GM18873 (cell line): ENCODE measurements at regions not wholly inside any gene's neighbourhood (a gene's known extent, or its start where the extent isn't known, plus 50 kb on each side); places are given as distances from the start of the nearest gene placed in this dataset.

Source experiments
- ATAC-seq: cut with Tn5 transposase; IDR thresholded peaks from one replicate; pipeline ENCODE4 v1.9.1; 2021; ENCODE audit warnings: mild to moderate bottlenecking, moderate library complexity, moderate number of reproducible peaks; ENCODE audit not compliant: unreplicated experiment, low FRiP score

DNA sequence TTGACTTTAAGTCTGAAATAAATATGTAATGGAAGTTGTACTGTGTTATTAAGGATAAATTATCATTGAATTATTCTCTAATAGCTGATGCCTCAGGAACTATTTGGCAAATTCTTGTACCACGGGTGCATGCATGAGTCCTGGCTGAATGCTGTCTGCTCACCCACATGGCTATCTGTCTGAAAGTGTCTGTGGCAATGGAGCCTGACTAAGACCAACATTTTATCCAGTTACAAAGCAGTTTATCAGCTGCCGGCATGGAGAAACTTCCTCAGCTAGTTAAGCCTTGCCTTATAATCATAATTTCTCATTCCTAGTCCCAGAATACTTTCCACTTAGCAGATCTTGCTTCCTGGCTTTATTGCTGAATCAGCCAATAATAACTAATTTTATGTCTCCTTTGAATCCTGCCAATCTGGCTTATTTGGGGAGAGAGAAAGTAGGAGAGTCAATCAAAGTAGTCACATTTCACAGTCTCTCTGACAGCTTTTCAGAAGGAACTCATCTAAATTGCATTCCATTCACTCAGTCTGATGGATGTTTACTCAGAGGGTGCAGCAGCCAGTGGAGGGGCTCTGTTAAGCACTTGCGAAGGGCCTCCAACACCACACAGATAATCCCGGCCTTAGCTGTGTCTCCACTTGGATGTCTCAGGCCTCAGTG is 280.6 kb upstream of the CLEC14A start:
- ATAC-seq: no peak

DNA sequence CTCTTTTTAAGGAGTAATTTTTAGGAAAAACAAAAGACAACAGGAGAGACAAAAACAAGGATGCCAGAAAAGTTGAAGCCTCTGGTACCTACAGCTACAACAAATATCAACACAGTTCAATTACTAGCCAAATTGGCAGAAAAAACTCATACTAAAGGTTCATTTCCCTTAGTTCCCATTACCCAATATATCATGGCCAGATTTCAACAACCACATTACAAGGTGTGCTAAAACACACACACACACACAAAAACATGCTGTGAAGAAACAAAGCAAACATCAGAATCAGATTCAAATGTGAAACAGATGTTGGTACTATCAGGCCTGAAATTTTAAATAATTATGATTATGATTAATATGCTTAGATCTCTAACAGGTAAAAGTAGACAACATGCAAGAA is 272.7 kb upstream of the CLEC14A start:
- ATAC-seq: no peak

DNA sequence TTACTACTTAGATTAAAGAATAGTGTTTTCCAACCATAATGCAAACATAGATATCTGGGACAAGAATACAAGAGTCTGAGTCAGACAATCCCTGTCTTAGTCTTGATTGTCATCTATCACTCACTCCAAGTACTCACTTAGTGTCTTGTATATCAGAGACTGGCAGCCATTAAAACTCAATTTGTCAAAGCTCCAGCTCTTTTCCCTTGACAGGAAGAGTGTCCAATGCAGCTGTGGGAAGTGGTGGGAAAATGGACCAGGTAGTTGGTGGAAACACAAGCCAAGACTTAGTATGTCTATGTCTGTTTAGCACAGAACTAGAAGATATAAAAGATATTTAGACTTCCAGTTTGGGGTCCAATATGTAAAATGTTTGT is 271.6 kb upstream of the CLEC14A start:
- ATAC-seq: no peak

DNA sequence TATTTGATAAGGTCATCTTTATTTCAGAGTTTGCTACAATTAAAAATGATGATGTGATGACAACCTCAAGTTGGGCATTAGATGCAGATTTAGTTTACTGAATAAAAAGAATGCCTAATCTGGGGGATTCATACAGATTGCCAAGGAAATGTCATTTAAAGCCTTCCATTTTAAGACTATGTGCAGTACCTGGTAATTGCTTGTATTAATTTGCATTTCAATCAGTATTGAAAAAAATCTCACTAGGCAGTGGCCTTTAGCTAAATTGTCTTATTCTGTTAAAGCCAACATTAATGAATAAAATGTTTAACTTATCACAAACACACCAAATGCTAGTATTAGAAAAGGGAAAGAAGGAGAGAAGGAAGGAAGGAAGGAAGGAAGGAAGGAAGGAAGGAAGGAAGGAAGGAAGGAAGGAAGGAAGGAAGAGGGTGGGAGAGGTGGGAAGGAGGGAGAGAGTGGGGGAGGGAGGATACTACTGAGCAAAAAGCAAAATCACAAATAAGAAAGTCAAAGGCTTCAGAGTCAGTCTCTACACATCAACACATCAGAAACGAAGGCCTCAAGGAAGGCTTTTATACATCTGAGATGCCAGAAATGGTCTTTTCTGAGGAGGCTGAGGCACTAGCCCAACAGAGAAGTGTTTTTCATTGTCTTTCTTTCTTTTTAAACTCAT is 271.1 kb upstream of the CLEC14A start:
- ATAC-seq: no peak

DNA sequence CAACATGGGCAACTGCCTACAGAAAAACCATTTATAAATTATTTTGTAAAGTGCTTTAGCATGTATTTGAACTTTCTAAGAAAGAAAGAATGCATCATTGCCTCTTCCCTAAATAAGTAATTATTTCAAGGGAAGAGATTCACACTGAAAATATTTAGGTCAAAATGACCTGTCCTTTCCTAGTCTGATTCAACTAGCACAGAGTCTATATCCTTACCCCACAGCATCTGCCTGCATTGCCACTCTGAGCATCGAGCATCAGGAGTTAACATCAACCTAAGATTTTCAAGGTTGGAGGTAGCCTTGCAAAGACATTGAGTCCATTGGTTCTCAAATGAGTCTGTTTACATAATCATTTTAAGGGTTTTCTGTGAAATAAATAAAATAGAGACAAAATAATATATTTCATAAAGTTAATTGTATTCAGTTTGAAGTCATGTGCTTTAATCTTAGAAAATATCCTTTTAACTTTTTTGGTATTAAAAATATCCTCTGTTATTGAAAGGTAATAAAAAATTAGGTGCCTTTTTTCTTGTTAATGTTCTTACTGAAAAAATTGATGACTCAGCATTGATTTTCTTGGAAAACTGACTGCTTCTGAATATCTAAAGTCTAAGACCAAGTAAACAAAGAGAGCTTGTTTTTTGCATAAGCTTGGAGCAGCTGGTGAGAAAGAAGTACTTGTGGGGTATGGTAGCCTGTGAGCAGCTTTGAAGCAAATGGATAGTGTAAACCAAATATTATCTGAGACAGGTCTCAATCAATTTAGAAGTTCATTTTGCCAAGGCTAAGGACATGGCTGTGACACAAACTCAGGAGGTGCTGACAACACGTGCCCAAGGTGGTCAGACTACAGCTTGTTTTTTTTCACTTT is 269.0 kb upstream of the CLEC14A start:
- ATAC-seq: no peak

DNA sequence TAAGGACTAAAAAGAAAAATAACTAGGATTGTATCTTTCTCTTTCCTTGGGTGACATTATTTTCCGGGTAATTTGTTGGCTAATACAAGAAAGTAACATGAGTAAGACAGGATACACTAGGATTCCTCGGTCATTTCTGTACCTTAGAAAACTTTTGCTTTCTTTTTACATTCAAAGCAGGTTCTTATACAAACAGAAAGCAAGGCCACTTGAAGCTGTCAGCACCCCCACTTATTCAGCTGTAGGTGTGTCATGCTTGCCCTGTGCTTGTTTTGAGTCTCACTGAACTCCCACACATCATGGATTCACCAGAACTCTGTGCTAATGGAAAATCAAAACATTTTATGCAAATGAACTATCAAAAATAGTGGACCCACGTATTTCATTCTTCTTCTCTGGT is 266.8 kb upstream of the CLEC14A start:
- ATAC-seq: no peak

DNA sequence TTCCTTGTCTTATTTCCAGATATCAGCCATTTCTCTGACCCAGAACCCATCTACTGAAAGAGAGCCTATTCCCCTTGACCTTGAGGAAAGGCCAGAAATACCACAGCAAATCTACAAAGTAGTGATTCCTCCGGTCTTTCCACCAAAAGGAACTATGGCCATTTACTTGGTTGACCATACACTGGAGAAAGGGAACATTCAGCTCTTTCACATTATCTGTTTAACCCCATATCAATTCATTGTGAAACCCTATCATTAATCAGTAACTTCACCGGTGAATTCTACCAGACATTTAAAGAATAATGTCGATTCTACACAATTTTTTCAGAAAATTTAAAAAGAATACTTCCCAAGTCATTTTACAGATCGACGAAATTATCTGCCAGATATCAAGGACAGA is 265.7 kb upstream of the CLEC14A start:
- ATAC-seq: no peak

DNA sequence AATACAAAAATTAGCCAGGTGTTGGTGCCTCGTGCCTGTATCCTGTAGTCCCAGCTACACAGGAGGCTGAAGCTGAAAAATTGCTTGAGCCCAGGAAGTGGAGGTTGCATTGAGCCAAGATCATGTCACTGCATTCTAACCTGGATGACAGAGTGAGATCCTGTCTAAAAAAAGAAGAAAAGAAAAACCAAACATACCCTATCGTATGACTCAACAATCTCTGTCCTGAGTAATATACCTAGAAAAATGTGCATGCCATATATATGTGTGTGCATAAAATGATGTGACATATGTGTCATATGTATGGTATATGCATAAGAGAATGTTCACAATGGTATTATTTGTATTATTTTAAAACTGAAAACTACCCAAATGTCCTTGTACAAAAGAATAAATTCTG is 261.5 kb upstream of the CLEC14A start:
- ATAC-seq: no peak

DNA sequence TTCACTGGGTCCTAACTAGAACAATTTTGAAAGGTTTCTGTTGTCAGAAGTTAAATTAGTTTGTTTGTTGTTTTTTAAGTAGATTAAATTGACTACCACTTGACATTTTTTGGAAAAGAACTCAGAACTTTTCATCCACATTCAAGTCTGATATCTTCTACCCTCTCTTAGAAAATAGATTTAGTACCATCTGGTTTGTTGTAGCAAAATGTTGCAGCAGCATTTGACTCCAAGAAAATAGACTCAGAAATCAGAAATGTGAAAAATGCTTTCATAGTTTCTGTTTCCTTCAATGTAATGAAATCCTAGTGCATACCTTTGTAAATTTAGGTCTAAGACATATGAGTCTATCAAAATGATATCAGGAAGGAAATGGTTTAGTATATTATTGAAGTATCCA is 256.3 kb upstream of the CLEC14A start:
- no peak for ATAC-seq

DNA sequence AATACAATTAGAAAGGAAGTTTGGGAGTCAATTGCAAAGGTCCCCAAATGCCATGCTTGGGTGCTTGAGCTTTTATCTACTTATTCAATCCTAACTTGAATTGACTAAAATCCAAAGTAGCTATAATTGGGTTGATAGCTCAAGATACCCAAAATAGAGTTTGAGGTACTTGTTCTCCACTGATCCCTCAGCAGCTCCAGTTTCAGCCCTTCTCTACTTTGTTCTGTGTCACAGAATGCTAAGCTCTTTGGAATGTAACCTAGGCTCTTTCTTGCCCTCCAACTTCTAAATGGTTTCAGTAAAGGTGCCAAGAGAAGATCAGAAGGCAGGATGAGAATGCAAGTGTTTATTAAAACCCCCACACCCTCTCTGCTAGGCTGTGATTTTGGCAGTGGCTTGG is 251.4 kb upstream of the CLEC14A start:
- ATAC-seq: no peak

DNA sequence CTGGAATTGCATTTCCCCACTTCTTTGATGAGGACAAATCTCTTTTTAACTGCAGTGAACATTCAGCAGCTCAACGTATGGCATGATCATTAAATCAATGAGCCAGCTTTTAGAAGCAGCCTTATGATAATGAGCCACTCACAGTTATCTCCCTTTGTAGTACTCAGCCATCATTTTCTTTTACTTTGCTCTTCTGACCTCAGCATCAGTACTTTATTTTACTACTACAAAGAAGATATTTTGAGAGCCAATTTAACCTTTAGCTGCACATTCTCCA is 250.0 kb upstream of the CLEC14A start:
- no peak for ATAC-seq

DNA sequence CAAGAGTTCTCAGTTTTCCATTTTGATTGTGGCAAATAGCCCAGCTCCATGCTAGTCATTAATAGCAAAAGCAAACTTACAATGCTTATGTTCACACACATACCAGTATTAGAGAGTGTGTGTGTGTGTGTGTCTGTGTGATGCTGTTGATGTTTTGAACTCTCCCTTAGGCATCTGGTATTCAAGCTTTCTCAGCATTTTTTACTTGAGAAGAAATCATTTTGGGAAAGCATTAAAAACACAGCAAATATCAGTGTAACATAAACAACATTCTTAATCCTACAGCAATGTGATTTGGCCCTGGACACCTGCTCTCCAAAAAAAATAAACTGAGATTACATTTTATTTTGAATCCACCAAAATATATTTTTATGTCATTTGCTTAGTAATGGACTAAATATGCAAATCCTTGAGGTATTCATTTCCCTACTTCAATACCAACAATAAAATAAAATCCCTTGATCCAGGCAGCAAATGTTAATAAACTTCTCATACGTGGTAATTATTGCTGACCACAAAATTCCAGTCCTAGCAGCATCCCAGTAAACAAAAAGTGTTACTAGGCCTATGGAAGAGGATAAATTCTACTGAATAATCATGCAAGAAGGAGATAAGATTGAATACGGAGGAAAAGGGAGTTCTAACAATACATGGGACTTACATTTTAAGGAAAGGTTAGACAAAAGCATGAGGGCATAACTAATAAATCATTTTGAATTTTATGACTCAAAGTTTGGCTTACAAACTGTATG is 249.5 kb upstream of the CLEC14A start:
- ATAC-seq: no peak

DNA sequence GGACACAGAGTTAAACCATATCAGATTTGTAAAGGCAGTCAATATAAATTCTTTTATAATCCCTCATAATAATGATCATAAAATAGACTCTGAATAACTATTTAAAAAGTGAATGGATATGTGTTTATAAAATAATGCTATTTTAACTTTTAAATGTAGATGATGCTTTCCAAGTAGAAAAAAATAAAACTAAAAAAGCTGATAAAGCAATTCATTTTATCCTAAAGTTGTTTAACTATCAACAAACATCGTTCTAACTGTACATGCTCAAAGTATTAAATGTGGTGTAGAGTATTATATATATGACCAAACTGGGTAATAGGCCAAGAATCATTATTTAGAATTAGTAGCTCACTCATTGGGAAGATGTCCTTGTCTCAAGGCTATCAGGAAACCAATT is 248.3 kb upstream of the CLEC14A start:
- no peak for ATAC-seq

DNA sequence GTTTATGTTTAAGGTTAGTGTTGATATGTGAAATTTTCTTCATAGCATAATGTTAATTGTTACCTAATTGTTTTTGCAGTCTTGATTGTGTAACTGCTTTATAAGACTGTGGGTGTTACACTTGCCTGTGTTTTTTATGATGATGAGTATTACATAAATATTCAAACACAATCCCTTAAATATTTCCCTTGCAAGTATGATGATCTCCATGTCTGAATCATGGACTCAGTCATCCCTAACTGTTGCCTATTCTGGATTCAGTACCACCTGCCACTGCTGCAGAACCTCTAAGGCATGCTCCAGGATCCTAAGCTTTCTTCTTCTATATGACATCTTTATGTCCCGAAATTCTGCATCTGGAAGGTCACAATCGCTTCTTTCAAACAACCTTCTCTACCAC is 246.3 kb upstream of the CLEC14A start:
- no peak for ATAC-seq

DNA sequence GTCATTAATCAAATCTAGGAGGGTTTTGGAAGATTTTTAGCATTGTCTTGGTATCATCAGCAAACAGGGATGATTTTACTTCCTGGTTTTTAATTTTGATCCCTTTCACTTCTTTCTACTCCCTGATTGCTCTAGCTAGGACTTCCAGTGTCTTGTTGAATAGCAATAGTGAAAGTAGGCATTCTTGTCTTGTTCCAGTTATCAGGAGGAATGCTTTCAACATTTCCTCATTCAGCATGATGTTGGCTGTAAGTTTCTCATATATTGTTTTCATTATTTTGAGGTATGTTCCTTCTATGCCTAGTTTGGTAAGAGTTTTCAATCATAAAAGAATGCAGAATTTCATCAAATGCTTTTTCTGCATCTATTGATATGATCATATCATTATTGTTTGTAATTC is 244.2 kb upstream of the CLEC14A start:
- ATAC-seq: no peak

DNA sequence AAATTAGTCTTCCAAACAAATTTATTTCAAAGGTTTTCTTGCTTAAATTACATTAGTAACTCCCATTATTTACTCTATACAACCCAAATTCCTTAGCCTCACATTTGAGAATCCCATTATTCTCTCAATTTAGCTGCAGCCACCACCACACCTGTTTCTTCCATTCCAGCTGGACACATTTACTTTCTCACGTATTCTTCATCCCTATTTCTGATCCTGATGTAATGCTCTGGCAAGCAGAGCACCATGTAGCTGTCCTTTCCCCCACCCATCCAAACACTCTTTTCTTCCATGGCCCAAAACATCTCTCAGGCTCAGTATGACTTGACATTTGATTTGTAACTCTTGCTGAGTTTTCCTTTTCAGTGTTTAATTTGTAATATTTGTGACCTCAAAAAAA is 240.2 kb upstream of the CLEC14A start:
- ATAC-seq: no peak

DNA sequence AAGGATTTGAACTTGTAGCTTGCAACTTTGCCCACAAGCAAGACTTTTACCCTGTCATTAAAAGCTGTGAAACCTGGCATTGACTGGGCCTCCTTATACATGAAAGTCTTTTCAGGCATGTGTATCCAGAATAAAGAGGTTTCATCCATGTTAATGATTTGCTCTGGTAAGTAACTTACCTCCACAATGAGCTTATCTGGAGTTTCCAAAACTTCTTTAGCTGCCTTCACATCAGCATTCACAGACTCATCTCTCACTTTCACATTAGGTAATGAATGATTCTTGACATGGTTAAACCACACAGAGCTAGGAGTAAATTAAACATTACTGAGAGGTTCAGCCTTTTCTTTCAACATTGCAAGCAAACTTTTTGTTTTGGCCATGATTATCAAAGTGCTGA is 234.4 kb upstream of the CLEC14A start:
- ATAC-seq: peak; percentile 86

DNA sequence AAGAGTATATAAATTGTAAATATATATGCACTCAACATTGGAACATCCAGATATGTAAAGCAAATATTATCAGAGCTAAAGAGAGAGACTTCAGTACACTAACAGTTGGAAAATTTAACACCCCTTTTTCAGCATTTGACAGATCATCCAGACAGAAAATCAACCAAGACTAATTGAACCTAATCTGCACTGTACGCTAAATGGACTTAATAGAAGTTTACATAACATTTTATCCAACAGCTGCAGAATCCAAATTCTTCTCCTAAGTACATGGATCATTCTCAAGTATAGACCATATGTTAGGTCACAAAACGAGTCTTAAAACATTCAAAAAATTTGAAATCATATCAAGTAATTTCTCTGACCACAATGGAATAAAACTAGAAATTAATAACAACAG is 229.1 kb upstream of the CLEC14A start:
- no peak for ATAC-seq

DNA sequence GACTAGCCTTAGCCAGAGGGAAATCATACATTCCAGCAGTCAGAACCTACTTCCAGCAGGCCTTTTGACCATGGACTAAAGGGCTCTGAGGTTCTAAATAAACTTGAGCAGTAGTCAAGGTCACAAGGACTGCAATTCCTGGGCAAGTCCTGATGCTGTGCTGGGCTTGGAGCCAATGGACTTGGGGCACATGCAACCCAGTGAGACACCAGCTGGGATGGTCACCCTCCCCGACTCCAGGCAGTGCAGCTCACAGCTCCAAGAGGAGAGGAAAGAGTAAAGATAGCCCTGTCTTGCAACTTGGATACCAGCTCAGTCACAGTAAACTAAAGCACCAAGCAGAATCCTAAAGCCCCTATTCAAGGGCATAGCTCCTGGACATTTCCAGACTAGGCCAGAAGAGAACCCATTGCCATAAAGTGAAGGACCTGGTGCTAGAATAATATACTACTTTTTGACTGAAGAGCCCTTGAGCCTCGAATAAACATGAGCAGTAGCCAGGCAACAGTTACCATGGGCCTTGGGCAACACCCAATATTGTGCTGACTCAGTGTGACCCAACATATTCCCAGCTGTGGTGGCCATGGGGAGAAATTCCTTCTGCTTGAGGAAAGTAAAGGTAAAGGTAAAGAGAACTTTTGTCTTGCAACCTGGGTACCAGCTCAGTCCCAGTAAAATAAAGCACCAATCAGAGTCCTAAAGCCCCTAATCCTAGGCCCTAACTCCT is 226.2 kb upstream of the CLEC14A start:
- ATAC-seq: no peak

DNA sequence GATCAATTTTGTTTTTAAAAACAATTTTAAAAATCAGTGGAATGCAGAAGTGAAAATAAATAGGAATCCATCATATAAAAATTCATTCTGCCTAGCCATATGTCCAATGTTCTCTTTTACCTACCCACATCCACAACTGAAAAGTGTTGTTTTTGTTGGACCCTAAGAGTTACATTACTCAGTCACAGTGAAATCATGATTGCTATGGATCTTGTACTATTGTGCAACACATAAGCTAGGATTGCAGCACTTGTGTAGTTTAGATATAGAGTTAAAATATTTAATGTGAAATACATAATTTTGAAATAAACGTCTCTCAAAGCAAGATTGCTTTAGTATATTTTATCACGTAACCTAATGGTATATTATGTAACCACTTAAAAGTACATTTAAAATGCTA is 213.3 kb upstream of the CLEC14A start:
- no peak for ATAC-seq

DNA sequence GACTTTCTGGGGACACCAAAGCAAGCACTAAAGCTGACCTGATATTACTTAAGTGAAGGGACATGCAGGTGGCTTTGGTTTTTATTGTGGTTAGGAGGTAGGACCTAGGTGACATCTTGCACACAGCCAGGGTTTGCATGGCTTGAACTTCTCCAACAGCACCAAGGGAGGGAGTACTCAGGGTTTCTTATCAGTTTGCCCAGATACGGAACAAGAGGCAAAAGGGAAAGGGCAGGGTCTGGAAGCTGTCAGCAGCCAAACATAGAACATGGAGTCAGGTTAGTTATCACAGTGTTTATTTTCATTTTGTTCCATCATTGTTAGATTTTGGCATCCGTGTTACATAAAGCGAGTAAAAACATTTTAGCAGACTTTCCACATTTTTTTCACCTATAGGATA is 186.3 kb upstream of the CLEC14A start:
- ATAC-seq: no peak
